ENCODE measurements at regions not wholly inside any gene's neighbourhood (a gene's known extent, or its start where the extent isn't known, plus 50 kb on each side); places are given as distances from the start of the nearest gene placed in this dataset.

DNA sequence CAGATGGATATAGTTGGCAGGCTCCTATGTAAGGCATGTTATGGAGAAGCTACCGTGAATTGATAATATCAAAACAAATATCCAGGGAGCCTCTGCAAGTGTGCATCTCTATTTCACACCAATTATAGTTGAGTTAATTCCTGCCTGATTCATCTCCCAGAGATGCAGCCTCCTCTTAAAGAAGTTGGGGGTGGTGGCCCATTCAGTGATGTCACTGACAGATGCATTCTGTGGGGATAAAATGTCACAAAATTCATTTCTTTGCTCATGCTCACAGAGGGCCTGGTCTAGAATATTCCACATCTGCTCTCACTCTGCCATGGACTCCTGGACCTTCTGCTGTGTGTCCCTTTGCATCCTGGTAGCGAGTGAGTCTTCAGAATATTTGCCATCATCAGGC is 189.1 kb upstream of the PRSS1 start:
- no peak for DNase-seq (ENCODE audit: low read depth, low spot score)
- TF ChIP-seq, protein P1, sequence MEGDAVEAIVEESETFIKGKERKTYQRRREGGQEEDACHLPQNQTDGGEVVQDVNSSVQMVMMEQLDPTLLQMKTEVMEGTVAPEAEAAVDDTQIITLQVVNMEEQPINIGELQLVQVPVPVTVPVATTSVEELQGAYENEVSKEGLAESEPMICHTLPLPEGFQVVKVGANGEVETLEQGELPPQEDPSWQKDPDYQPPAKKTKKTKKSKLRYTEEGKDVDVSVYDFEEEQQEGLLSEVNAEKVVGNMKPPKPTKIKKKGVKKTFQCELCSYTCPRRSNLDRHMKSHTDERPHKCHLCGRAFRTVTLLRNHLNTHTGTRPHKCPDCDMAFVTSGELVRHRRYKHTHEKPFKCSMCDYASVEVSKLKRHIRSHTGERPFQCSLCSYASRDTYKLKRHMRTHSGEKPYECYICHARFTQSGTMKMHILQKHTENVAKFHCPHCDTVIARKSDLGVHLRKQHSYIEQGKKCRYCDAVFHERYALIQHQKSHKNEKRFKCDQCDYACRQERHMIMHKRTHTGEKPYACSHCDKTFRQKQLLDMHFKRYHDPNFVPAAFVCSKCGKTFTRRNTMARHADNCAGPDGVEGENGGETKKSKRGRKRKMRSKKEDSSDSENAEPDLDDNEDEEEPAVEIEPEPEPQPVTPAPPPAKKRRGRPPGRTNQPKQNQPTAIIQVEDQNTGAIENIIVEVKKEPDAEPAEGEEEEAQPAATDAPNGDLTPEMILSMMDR (IDR thresholded peaks at IDR 0.05; ENCODE audit: low read depth, low read length), result no peak
- in situ Hi-C loops (cut with HindIII; ENCODE audit: low sequenced_read_pairs), result no loop called here
- H3K4me3 ChIP-seq (ENCODE audit: low read depth, low read length), result no peak overlapping the region

DNA sequence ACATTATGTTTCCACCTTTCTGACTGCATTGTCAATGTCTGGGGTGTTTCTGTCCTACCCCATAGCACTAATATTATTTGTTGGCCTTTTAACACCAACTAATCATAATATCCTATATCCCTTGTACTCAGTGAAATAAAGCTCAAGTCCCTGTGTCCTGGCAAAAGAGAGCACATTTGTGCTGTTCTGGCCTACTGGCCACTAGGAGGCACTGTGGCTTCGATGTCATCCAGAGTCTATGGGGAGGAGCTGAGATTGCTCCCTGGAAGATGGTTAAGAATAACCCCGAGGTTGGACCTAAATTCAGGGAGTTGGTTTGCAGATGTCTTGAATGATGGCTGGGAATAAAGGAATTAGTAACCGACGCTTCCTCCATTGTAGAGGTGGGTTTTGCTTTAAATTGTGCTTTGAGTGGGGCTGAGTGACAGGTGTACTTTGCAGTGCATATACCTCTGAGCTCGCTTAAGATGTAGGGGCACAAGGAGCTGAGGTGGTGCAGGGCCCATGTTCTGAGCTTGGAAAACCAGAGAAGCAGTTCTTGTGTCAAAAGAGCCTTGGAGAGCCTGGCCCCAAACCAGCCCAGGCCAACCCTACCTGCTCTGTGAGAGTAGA is 191.2 kb upstream of the PRSS1 start:
- in situ Hi-C loops (cut with HindIII; ENCODE audit: low sequenced_read_pairs), result no loop called here
- TF ChIP-seq, protein P1 (IDR thresholded peaks at IDR 0.05; ENCODE audit: low read depth, low read length), result peak; percentile 78
- no peak overlapping the region for H3K4me3 ChIP-seq (ENCODE audit: low read depth, low read length)
- peak; percentile 59 for DNase-seq (ENCODE audit: low read depth, low spot score)

DNA sequence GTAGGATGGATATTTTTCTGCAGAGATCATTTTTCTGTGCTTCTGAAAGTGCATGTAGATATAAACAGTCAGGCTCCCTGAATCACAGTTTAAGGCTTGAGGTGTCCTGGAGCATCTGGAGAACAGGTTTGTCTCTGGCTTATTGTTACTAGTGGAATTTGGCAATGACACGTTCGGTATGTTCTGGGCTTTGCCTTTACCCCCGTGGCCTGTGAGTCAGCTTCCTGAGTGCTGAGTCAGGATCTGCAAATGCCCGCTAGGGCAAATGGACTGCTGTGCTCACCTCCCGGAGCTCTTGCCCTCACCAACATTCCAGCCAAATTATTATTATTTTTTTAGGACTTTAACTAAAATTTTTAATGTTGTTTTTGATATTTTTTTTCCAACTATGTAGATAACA is 192.5 kb upstream of the PRSS1 start:
- no peak overlapping the region for H3K4me3 ChIP-seq (ENCODE audit: low read depth, low read length)
- DNase-seq (ENCODE audit: low read depth, low spot score), result peak; percentile 97
- in situ Hi-C loops (cut with HindIII; ENCODE audit: low sequenced_read_pairs), result no loop called here
- TF ChIP-seq, protein P1 (IDR thresholded peaks at IDR 0.05; ENCODE audit: low read depth, low read length), result peak; percentile 29

DNA sequence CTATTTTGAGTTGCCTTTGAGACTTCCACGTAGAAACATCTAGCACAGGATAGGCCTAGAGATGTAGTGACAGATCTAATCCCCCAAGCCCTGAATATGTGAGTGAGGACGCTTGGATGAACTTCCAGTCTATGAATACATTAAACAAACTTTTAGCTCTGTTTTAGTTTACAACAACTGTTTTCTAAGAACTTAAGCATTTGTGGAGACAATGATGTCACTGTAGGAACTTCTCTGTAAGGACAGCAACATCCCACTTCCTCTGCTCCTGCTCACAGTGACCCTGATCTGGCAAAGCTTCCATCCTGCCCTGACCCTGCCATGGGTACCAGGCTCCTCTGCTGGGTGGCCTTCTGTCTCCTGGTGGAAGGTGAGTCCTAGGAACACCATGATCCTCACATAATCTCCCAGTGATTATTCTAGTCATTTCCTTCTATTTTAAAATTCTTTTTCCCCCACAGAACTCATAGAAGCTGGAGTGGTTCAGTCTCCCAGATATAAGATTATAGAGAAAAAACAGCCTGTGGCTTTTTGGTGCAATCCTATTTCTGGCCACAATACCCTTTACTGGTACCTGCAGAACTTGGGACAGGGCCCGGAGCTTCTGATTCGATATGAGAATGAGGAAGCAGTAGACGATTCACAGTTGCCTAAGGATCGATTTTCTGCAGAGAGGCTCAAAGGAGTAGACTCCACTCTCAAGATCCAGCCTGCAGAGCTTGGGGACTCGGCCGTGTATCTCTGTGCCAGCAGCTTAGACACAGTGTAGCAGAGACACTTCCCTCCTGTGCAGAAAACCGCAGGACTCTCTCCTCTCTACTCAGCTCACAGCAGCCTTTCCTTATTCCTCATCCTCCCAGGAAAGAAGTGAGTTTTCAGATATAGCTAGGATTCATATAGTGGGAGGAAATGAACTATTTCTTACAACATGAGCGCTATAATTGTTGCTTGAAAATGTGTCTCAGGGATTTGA is 194.4 kb upstream of the PRSS1 start:
- TF ChIP-seq, protein P1 (IDR thresholded peaks at IDR 0.05; ENCODE audit: low read depth, low read length), result no peak
- no peak for DNase-seq (ENCODE audit: low read depth, low spot score)
- in situ Hi-C loops (cut with HindIII; ENCODE audit: low sequenced_read_pairs), result no loop called here
- no peak overlapping the region for H3K4me3 ChIP-seq (ENCODE audit: low read depth, low read length)

DNA sequence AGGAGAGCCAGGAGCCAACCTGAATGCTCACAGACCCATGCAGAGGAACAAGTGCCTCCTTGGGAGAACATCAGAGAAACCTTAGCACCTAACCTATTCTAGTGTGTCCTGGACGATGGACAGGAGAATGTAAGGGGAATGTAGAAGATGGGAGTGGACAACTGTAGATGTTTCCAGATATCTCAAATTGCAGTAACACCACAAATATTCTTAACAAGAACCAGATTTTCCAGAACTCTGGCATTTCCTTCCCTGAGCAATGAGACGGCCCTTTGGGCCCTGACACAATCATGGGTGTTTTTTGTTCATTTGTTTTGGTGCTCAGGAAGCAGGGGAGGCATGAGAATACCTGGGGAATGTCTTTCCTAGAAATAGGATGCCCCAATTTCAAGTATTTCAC is 196.1 kb upstream of the PRSS1 start:
- in situ Hi-C loops (cut with HindIII; ENCODE audit: low sequenced_read_pairs), result no loop called here
- no peak overlapping the region for H3K4me3 ChIP-seq (ENCODE audit: low read depth, low read length)
- TF ChIP-seq, protein P1 (IDR thresholded peaks at IDR 0.05; ENCODE audit: low read depth, low read length), result no peak
- DNase-seq (ENCODE audit: low read depth, low spot score), result no peak

DNA sequence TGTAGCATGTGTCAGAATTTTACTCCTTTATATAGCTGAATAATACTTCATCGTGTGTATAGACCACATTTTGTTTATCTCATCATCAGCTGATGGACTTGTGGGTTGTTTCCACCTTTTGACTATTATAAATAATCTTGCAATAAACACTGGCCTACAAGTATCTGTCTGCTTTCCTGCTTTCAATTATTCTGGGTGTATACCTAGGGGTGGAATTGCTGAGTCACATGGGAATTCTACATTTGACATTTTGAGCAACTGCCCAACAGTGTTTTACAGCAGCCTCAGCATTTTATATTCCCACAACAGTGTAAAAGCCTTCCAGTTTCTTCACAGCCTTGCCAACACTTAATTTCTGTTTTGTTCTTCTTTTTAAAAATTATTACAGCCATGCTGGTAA is 200.3 kb upstream of the PRSS1 start:
- TF ChIP-seq, protein P1 (IDR thresholded peaks at IDR 0.05; ENCODE audit: low read depth, low read length), result no peak
- in situ Hi-C loops (cut with HindIII; ENCODE audit: low sequenced_read_pairs), result no loop called here
- no peak for DNase-seq (ENCODE audit: low read depth, low spot score)
- H3K4me3 ChIP-seq (ENCODE audit: low read depth, low read length), result no peak overlapping the region
